ENCODE measurements at regions not wholly inside any gene's neighbourhood (a gene's known extent, or its start where the extent isn't known, plus 50 kb on each side); places are given as distances from the start of the nearest gene placed in this dataset.

GRCh38 chr7:9856668-9857067, 1117.0 kb upstream of the PHF14 start:
- no peak for DNase-seq (ENCODE audit: low spot score)

GRCh38 chr7:9863545-9863944, 1110.1 kb upstream of the PHF14 start:
- DNase-seq (ENCODE audit: low spot score) = no peak

GRCh38 chr7:9869151-9869550, 1104.5 kb upstream of the PHF14 start:
- DNase-seq (ENCODE audit: low spot score) = no peak

DNA sequence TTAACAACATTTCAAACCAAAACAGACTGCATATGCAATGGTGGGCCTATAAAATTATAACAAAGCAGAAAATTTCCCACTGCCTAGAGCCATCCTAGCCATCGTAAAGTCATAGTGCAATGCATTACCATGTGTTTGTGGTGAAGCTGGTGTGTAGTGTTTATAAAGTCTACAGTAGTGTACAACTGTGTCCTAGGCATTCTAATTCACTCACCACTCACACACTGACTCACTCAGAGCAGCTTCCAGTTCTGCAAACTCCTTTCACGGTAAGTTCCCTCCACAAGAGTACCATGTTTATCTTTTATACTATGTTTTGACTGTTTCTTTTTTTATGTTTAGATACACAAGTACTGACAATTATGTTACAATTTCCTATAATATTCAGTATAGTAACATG, 1104.1 kb upstream of the PHF14 start:
- DNase-seq (ENCODE audit: low spot score) = no peak

- DNase-seq (ENCODE audit: low spot score) = no peak
Measured at GRCh38 chr7:9870674-9871073, 1103.0 kb upstream of the PHF14 start.

- no peak for DNase-seq (ENCODE audit: low spot score)
Measured at GRCh38 chr7:9874182-9874581, 1099.5 kb upstream of the PHF14 start.

DNA sequence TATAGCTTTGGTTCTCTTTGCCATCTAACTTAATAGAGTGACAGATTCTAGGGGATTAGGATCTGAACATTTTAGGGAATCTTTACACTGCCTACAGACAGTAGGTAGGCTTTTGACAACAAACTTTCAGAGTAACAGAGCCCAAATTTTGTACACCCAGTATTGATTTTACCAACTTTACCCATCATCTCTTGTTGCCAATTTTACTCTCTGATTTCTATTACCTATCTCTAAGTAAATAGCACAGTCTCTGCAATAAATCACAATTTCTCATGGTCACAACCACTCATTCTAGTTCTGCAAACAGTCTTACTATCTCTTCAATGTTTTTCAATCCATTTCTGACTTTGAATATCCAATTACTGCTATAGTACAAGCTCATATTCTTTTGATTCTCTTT, 1097.6 kb upstream of the PHF14 start:
- no peak for DNase-seq (ENCODE audit: low spot score)

GRCh38 chr7:9889554-9889953, 1084.1 kb upstream of the PHF14 start:
- DNase-seq (ENCODE audit: low spot score) = no peak

- no peak for DNase-seq (ENCODE audit: low spot score)
Measured at GRCh38 chr7:9890092-9890491, 1083.6 kb upstream of the PHF14 start.

DNA sequence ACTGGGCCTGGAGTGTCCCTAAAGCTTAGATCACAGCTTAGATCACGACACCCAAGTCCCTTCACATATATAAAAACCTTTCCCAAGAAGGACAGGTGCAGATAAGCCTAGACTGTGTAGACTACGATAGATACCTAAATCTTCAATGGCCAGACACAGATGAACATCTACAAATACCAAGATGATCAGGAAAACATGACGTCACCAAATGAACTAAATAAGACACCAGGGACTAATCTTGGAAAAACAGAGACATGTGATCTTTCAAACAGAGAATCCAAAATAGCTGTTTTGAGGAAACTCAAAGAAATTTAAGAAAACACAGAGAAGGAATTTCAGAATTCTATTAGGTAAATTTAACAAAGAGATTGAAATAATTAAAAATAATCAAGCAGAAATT, 1082.6 kb upstream of the PHF14 start:
- no peak for DNase-seq (ENCODE audit: low spot score)

DNA sequence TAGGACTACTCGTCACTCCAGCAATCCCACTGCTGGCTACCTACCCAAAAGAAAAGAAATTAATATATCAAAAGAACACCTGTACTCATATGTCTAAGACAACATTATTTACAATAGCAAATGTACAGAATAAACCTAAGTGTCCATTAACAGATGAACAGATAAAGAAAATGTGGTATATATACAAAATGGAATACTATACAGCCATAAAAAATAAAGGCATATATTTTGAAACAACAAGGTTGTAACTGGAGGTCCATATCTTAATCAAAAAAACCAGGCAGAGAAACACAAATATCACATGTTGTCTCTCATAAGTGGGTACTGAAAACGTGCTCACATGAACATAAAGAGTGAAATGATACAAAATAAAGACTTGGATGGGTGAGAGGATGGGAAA, 1073.3 kb upstream of the PHF14 start:
- no peak for DNase-seq (ENCODE audit: low spot score)

DNA sequence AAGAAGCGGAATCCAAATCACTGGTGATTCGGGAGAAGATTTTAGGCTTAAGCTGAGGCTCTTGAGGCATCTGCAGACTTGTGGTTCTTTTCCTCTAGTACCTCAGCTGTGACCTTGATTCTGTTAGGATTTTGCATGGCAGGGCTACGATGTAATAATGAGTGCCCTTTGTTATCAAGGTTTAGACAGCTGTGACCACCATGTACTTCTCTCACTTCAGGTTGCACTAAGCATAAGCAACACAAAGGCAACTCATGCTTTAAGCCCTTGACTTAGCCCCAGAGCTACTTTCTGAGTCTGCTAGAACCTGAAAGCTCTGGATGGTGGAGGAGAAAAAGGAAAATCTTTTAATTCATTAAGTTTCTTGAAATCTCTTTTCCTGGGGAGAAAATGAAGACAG, 1052.3 kb upstream of the PHF14 start:
- DNase-seq (ENCODE audit: low spot score) = no peak

DNA sequence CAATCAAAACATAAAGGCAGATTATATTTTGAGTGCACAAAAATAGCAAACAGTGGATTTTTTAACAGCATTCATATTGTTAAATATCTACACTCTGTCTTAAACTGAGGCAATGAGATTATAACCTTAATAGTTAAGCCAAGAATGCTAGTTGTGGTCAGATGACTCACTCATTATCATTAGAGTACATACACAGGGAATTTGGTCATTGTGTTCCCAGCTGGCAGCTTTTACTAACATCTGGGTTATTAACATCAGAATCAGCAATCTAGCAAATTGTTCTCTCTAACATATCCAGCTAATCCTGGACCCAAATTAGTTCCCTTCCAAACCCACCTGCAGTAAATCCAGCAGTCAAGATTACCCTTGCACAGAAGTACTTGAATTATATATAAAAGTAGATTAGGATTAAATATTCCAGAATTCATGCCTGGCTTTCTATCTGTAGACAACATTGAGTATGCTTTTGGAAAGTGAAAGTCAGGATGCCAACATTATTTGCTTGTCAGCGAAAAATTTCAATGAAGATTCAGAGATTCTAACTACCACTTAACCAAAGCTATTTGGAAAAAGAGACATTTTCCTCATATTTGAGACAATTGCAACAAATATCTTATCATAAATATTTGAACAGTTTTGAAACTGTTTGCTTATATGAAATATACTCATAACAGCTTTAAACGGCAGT, 1035.6 kb upstream of the PHF14 start:
- DNase-seq (ENCODE audit: low spot score) = no peak

GRCh38 chr7:9939176-9939575, 1034.5 kb upstream of the PHF14 start:
- DNase-seq (ENCODE audit: low spot score) = no peak

DNA sequence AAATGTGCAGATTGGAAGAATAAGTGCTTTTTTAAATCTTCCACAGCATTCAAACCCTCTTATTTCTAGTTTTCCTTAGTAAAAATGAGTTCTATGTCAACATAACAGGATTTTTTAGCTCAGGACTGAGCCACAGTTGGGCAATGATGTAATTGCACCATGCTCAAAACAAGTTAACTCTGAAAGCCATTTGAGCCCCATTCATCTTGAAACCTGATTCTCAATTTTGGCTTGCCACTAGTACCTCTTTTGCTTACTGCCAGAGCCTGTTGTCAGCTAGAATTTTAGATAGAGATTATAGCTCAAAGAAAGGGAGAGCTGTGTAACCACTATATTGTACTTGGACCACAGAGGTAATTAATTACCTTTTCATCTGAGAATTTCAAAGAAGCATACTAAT, 1028.5 kb upstream of the PHF14 start:
- DNase-seq (ENCODE audit: low spot score) = no peak

DNA sequence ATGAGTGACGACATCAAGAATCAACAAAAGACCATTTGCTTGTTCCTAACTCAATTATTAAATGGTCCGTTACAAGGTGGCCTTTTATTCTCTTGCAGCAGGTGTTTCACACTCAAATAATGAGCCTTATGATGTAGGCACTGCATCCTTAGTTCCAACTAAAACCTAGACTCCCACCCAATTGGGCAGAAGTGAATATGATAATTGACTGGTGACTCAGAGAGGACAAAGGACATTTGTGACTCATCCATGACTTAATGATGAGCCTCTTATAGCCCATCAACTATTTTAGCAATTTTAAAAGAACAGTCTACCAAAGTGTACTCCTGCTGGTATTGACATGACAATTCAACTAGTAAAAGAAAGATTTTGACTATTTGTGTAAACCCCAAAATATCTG, 1027.8 kb upstream of the PHF14 start:
- DNase-seq (ENCODE audit: low spot score) = no peak

- DNase-seq (ENCODE audit: low spot score) = no peak
Measured at GRCh38 chr7:9955138-9955537, 1018.5 kb upstream of the PHF14 start.

GRCh38 chr7:9958486-9958885, 1015.2 kb upstream of the PHF14 start:
- no peak for DNase-seq (ENCODE audit: low spot score)

- no peak for DNase-seq (ENCODE audit: low spot score)
Measured at GRCh38 chr7:9960460-9960859, 1013.2 kb upstream of the PHF14 start.

GRCh38 chr7:9961161-9961922, 1012.3 kb upstream of the PHF14 start:
- no peak for DNase-seq (ENCODE audit: low spot score)

DNA sequence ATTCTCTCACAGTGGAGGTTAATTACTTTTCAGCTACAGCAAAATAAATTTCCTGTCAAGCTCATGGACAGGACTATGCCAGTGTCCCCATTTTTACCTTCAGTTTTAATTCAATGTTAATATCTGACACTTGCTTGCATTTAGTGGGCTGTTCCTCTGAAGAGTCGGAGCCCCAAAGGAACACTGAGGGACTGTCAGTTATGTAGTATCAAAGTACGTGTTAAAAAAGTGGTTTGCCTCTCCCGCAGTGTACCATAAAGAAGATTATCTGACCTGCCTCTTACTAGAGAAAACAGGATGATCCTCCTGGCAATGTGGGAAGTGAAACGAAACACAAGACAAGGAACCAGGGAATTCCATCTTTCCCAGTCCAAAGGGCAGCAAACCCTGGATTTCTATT, 1010.9 kb upstream of the PHF14 start:
- DNase-seq (ENCODE audit: low spot score) = no peak

- DNase-seq (ENCODE audit: low spot score) = no peak
Measured at GRCh38 chr7:9978106-9979064, 995.3 kb upstream of the PHF14 start.

All from hematopoietic multipotent progenitor cell treated with erythropoietin and hydrocortisone succinate and interleukin-3 and kit ligand, for 15 days (in vitro differentiated cells).